Mammary epithelial cell (primary cell): ENCODE measurements at regions not wholly inside any gene's neighbourhood (a gene's known extent, or its start where the extent isn't known, plus 50 kb on each side); places are given as distances from the start of the nearest gene placed in this dataset.

Experiments used
- EZH2 ChIP-seq: IDR thresholded peaks from 2 replicates; pipeline ENCODE4 v1.6.1; 2012; ENCODE audit warnings: low read length, inconsistent platforms, borderline replicate concordance
- TF ChIP-seq, protein P1 (sequence below), 2 donors: IDR thresholded peaks in 1 of 2; conservative IDR thresholded peaks in 1 of 2; 2 replicates each; pipeline ENCODE4 v1.5.1; 2011 to 2012; ENCODE audit warnings: inconsistent platforms in 2 of 2, low read length in 2 of 2, mild to moderate bottlenecking in 2 of 2, control low read depth in 1 of 2, low read depth in 1 of 2; ENCODE audit not compliant: insufficient read depth in 1 of 2; ENCODE audit errors: extremely low read depth in 1 of 2

GRCh38 chr4:8671712-8672290 is 79.2 kb downstream of the CPZ start:
- TF ChIP-seq, protein P1, sequence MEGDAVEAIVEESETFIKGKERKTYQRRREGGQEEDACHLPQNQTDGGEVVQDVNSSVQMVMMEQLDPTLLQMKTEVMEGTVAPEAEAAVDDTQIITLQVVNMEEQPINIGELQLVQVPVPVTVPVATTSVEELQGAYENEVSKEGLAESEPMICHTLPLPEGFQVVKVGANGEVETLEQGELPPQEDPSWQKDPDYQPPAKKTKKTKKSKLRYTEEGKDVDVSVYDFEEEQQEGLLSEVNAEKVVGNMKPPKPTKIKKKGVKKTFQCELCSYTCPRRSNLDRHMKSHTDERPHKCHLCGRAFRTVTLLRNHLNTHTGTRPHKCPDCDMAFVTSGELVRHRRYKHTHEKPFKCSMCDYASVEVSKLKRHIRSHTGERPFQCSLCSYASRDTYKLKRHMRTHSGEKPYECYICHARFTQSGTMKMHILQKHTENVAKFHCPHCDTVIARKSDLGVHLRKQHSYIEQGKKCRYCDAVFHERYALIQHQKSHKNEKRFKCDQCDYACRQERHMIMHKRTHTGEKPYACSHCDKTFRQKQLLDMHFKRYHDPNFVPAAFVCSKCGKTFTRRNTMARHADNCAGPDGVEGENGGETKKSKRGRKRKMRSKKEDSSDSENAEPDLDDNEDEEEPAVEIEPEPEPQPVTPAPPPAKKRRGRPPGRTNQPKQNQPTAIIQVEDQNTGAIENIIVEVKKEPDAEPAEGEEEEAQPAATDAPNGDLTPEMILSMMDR (conservative IDR thresholded peaks at IDR 0.05 in 1 of 2, IDR thresholded peaks at IDR 0.05 in 1 of 2; ENCODE audit: extremely low read depth in 1 of 2, insufficient read depth in 1 of 2, low read depth in 1 of 2, low read length in 2 of 2), result no peak
- TF ChIP-seq EZH2, result no peak
